GM12874 (cell line): ENCODE measurements at regions not wholly inside any gene's neighbourhood (a gene's known extent, or its start where the extent isn't known, plus 50 kb on each side); places are given as distances from the start of the nearest gene placed in this dataset.

Experiments used
- CTCF ChIP-seq: IDR thresholded peaks from 2 replicates; pipeline ENCODE4 v1.5.1; 2011; ENCODE audit warnings: low read depth, mild to moderate bottlenecking, control low read depth, low read length, moderate library complexity; ENCODE audit not compliant: insufficient read depth

DNA sequence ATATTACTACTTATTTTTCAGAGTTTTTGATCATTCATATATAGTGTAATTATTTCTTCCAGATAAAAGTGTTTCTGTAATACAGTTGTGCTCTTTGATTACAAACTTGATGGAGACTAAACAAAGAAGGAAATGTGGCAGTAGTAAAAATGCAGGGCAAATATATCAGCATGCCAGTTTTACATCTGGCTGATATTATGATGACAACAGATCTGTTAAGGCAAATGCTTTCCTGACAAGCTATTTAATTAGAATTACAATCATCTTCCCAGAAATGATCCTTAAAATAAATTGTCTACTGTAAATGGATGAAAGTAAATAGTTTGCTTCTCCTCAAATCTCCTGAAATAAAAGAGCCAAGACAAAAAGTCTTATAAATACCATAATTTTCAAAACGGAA lies 1659.8 kb downstream of the BRINP3 start:
- no peak for TF ChIP-seq CTCF

GRCh38 chr1:188822248-188822647 lies 1655.4 kb downstream of the BRINP3 start:
- TF ChIP-seq CTCF: no peak

GRCh38 chr1:188825471-188825870 lies 1652.2 kb downstream of the BRINP3 start:
- no peak for TF ChIP-seq CTCF

- no peak for TF ChIP-seq CTCF
These were observed 1650.9 kb downstream of the BRINP3 start for GRCh38 chr1:188826800-188827199.

DNA sequence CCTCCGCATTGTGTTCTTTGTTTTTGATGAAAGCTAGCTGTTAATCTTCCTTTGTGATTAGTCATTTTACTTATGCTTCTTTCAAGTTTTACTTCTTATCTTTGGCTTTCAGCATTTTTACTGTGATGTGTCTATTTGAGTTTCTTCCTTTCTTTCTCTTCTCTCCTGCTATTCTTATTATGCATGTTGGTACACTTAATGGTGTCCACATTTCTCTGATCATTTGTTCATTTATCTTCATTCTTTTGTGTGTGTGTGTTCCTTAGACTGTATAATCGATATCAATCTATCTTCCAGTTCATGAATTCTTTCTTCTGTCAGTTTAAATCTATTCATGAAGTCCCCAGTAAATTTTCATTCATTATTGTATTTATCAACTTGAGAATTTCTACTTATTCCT lies 1650.3 kb downstream of the BRINP3 start:
- TF ChIP-seq CTCF: no peak

DNA sequence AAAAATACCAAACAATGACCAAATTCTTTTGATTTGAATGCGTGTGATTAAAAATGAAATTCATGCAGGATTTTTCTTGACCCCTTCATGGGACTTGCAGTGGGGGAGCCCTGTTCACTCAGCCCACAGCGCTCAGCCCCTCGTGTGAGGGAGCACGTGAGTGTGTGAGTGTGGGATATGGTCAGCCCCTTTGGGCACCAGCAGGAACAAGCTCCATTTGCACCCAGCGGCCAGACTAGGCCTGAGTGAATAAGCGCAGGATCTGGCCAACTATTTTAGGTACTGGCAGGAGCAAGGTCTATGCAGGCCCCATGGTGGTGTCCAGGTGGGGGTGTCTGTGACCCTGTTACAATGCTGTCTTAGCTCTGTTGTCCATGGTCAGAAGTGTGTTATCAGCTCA lies 1631.2 kb downstream of the BRINP3 start:
- no peak for TF ChIP-seq CTCF

DNA sequence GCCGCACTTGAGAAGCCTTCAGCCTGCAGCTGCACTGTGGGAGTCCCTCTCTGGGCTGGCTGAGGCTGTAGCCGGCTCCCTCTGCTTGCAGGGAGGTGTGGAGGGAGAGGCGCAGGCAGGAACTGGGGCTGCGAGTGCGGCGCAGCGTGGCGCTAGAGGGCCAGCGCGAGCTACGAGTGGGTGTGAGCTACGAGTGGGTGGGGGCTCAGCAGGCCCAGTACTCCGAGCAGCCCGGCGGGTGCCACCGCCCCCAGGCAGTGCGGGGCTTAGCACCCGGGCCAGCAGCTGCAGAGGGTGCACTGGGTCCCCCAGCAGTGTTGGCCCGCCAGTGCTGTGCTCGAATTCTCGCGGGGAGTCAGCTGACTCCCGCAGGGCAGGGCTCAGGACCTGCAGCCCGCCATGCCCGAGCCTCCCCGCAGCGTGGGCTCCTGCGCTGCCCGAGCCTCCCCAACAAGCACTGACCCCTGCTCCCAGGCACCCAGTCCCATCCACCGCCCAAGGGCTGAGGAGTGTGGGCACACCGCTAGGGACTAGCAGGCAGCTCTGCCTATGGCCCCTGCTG lies 1620.1 kb downstream of the BRINP3 start:
- TF ChIP-seq CTCF: no peak
